Ovary (tissue), 7 donors: ENCODE measurements at regions not wholly inside any gene's neighbourhood (a gene's known extent, or its start where the extent isn't known, plus 50 kb on each side); places are given as distances from the start of the nearest gene placed in this dataset.

Source experiments
- DNase-seq, 5 donors: peaks; one replicate each; pipeline ENCODE4 v3.0.0-alpha.2; 2019 to 2020
- H3K27ac ChIP-seq, 2 donors: fragments of 200-600 bp; one replicate each; pipeline versions ENCODE4 v1.5.1 to v1.8.0; 2019 to 2022
- H3K27me3 ChIP-seq: fragments of 200-600 bp; one replicate; pipeline ENCODE4 v1.8.0; 2022
- H3K36me3 ChIP-seq: fragments of 200-600 bp; sonication (generic); one replicate; pipeline ENCODE4 v1.5.1; 2019
- H3K4me1 ChIP-seq: one replicate; pipeline ENCODE4 v1.8.1; 2013; ENCODE audit warnings: mild to moderate bottlenecking, moderate library complexity; ENCODE audit not compliant: insufficient read depth
- H3K4me3 ChIP-seq: fragments of 200-600 bp; sonication (generic); one replicate; pipeline ENCODE4 v1.5.1; 2017
- H3K9me3 ChIP-seq, 2 donors: fragments of 200-600 bp in 1 of 2; sonication (generic) in 1 of 2; one replicate each; pipeline versions ENCODE4 v1.5.1 to v1.8.1; 2013 to 2019; ENCODE audit warnings: mild to moderate bottlenecking in 1 of 2, moderate library complexity in 1 of 2
- EP300 ChIP-seq: sonication (generic); formaldehyde crosslinking; IDR thresholded peaks from one replicate; pipeline ENCODE4 v1.6.1; 2017; ENCODE audit warnings: antibody characterized with exemption
- POLR2A ChIP-seq: fragments of 450-650 bp; IDR thresholded peaks from one replicate; pipeline ENCODE4 v1.6.1; 2017; ENCODE audit warnings: antibody characterized with exemption, mild to moderate bottlenecking, moderate library complexity
- WGBS, 3 donors: extraction: QIAGEN DNeasy Blood & Tissue Kit in 1 of 3; methylation state at CpG; one replicate each; pipeline versions ENCODE4 v1.1.5 to v1.1.7; 2013 to 2017; 5-methylcytosine and 5-hydroxymethylcytosine counted together
- intact Hi-C, 4 donors: fragments of 100-400 bp; cut with DNase I; formaldehyde crosslinking; loops; one replicate each; pipeline versions ENCODE4 v1.11.0 to v1.15.1; 2022 to 2023
- TF ChIP-seq, protein P1 (sequence below), 3 donors: fragments of 450-650 bp in 2 of 3; fragments of 200-600 bp in 1 of 3; IDR thresholded peaks; one replicate each; pipeline versions ENCODE4 v1.5.1 to v1.8.0; 2016 to 2022; ENCODE audit warnings: antibody characterized with exemption in 3 of 3, mild to moderate bottlenecking in 1 of 3
- donor health status: DM: no; HTN: no; CAD: no; lungs with moderate emphysema.
- donor health status: DM: no; HTN: no; CAD: no.
- donor health status: Bipolar disorder and iron deficiency.
- donor health status: DM: no; HTN: no; CAD: no.
- donor health status: DM: yes; HTN: yes; CAD: no.

DNA sequence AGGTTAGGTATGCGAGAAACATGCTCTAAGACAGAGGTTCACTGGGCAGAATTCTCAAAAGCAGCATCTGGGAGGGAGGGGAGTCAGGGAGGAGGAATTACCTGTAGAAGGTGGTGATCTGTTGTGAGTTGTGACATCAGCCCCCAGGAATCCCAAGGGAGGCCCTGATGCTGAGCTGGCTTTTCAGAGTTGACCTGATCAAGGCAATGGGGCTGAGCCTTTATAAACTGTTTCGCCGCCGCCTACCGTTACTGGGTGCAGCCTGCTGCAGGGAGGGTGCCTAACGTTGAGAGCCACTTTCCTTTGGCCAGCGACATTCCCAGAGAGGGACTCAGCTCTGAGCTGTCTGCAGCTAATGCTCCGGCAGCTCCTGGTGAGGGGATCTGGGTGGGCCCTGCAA is 257.9 kb upstream of the TMEM132C start:
- H3K27ac ChIP-seq = no peak overlapping the region
- H3K4me1 ChIP-seq = no peaks in the 10 kb centered on the region
- H3K27me3 ChIP-seq = no peaks in the 10 kb centered on the region
- H3K4me3 ChIP-seq = no peak overlapping the region
- intact Hi-C loops = no loop called here
- TF ChIP-seq, protein P1, sequence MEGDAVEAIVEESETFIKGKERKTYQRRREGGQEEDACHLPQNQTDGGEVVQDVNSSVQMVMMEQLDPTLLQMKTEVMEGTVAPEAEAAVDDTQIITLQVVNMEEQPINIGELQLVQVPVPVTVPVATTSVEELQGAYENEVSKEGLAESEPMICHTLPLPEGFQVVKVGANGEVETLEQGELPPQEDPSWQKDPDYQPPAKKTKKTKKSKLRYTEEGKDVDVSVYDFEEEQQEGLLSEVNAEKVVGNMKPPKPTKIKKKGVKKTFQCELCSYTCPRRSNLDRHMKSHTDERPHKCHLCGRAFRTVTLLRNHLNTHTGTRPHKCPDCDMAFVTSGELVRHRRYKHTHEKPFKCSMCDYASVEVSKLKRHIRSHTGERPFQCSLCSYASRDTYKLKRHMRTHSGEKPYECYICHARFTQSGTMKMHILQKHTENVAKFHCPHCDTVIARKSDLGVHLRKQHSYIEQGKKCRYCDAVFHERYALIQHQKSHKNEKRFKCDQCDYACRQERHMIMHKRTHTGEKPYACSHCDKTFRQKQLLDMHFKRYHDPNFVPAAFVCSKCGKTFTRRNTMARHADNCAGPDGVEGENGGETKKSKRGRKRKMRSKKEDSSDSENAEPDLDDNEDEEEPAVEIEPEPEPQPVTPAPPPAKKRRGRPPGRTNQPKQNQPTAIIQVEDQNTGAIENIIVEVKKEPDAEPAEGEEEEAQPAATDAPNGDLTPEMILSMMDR (IDR thresholded peaks at IDR 0.05) = no peak
- TF ChIP-seq POLR2A (no peak), EP300 (no peak)
- DNase-seq = no peak
- 56 to 62% (median 60%) methylated on average over 8 of the region's 8 CpGs for WGBS, 3 donors
- no peaks in the 10 kb centered on the region for H3K36me3 ChIP-seq
- H3K9me3 ChIP-seq = no peaks in the 10 kb centered on the region

DNA sequence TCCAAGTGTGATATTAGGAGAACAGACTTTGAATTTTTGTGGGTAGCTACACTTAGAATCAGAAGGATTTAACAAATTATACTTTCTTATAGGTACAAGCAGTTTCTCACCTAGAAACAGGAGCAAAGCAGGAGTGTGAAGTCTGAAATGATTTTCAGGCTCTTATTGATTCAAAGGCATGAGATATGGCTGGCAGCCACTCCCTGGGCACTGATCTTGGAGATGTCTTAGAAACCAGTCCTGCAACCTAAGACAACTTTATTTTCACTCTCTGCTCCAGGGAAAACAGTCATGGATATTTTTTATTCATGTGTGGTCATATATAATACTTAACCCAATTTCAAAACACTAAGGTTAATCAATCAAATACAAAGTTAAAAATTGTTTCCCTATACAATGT is 254.9 kb upstream of the TMEM132C start:
- no peak for DNase-seq
- no peak for TF ChIP-seq POLR2A
- TF ChIP-seq, protein P1 (IDR thresholded peaks at IDR 0.05) = no peak
- TF ChIP-seq EP300 = no peak
- Histone ChIP-seq H3K27me3 (no peaks in the 10 kb centered on the region), H3K4me3 (no peak overlapping the region), H3K4me1 (no peaks in the 10 kb centered on the region), H3K27ac (no peak overlapping the region), H3K36me3 (no peaks in the 10 kb centered on the region), H3K9me3 (no peaks in the 10 kb centered on the region)
- intact Hi-C loops = no loop called here

DNA sequence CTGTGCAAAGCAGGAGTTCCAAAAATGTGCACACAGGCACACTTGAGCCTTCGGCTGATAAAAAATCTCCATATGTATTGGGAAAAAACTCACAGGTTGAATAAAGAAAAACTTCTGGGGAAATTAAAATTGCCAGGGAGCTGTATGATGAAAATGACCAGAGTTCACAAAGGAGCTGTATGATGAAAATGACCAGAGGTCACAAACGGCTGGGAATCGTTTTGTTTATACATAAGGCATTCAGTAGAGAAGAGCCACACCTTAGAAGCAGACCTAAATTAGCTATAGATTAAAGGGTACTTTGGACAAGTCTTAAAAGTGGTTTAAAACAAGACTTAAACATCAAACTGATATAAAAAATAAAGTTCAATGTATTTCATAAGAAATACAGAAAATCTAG is 251.7 kb upstream of the TMEM132C start:
- 54 to 77% (median 60%) methylated on average over 3 of the region's 3 CpGs for WGBS, 3 donors
- no peaks in the 10 kb centered on the region for H3K9me3 ChIP-seq
- no peak overlapping the region for H3K27ac ChIP-seq
- H3K4me3 ChIP-seq = no peak overlapping the region
- H3K36me3 ChIP-seq = no peaks in the 10 kb centered on the region
- H3K27me3 ChIP-seq = no peaks in the 10 kb centered on the region
- DNase-seq = no peak
- no peak for TF ChIP-seq POLR2A
- TF ChIP-seq EP300 = no peak
- TF ChIP-seq, protein P1 (IDR thresholded peaks at IDR 0.05) = no peak
- H3K4me1 ChIP-seq = no peaks in the 10 kb centered on the region
- intact Hi-C loops = no loop called here

DNA sequence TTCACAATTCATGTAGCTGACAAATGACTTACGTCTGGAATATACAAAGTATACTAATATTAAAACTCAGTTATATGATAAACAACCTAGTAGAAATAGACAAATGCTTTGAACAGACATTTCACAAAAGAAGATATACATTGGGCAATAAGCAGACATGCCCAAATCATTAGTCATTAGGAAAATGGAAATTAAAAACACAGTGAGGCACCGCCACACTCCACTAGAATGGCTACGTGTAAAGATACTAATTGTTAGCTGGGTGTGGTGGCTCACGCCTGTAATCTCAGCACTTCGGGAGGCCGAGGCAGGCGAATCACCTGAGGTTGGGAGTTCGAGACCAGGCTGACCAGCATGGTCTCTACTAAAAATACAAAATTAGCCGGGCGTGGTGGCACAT is 248.9 kb upstream of the TMEM132C start:
- H3K27ac ChIP-seq = no peak overlapping the region
- WGBS, 3 donors = 77 to 79% (median 79%) methylated on average over 10 of the region's 10 CpGs
- no peak for DNase-seq
- H3K4me1 ChIP-seq = no peaks in the 10 kb centered on the region
- intact Hi-C loops = no loop called here
- no peak for TF ChIP-seq EP300
- TF ChIP-seq, protein P1 (IDR thresholded peaks at IDR 0.05) = no peak
- TF ChIP-seq POLR2A = no peak
- H3K4me3 ChIP-seq = no peak overlapping the region
- no peaks in the 10 kb centered on the region for H3K9me3 ChIP-seq
- H3K36me3 ChIP-seq = no peaks in the 10 kb centered on the region
- H3K27me3 ChIP-seq = no peaks in the 10 kb centered on the region
